Colonic mucosa (tissue), 4 donors: ENCODE measurements at regions not wholly inside any gene's neighbourhood (a gene's known extent, or its start where the extent isn't known, plus 50 kb on each side); places are given as distances from the start of the nearest gene placed in this dataset.
A peak's percentile ranks its signal among the peaks of the same experiment; 100 is the strongest.

ENCODE experiments used
- DNase-seq: peaks from one replicate; pipeline ENCODE4 v3.0.0-alpha.2; 2020
- H3K27ac ChIP-seq: fragments of 200-600 bp; one replicate; pipeline ENCODE4 v1.8.0; 2021
- H3K27me3 ChIP-seq: fragments of 200-600 bp; one replicate; pipeline ENCODE4 v1.8.0; 2021
- H3K36me3 ChIP-seq: fragments of 200-600 bp; one replicate; pipeline ENCODE4 v1.8.0; 2021
- H3K4me1 ChIP-seq: fragments of 200-600 bp; one replicate; pipeline ENCODE4 v1.8.0; 2021; ENCODE audit warnings: mild to moderate bottlenecking
- H3K4me3 ChIP-seq: fragments of 200-600 bp; one replicate; pipeline ENCODE4 v1.8.0; 2021
- H3K9ac ChIP-seq, 2 donors: one replicate each; pipeline ENCODE4 v1.7.0; 2013; ENCODE audit warnings: control low read depth in 2 of 2, low read depth in 2 of 2, low read length in 2 of 2
- H3K9me3 ChIP-seq: fragments of 200-600 bp; one replicate; pipeline ENCODE4 v1.8.0; 2021
- intact Hi-C: fragments of 100-400 bp; cut with DNase I; formaldehyde crosslinking; loops from one replicate; pipeline ENCODE4 v1.14.1; 2022
- TF ChIP-seq, protein P1 (sequence below): fragments of 200-600 bp; IDR thresholded peaks from one replicate; pipeline ENCODE4 v1.8.0; 2022; ENCODE audit warnings: antibody characterized with exemption, mild to moderate bottlenecking
- donor health status: healthy.
- donor health status: DM: no; HTN: no; CAD: no.
- donor health status: DM: no; HTN: no; CAD: no.

DNA sequence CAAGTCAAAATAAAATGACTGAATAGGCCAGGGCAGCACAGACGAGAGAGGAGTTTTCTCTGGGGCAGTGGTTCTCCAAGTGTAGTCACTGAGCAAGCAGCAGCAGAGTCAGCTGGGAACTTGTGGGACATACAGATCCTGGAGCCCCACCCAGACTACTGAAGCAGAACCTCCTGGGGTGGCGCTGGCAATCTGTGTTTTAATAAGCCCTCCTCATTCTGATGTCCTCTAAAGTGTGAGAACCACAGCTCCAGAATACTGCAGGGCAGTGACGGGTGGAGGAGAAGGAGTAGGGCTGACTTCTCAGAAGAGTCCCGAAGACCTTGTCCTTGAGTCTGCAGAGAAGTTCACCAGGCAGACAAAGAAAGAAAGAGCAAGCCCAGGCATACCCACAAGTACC, 251.3 kb upstream of the HES1 start:
- intact Hi-C loops: loop anchor here (10.0 kb wide), 1 partner anchor 250 kb away; the partner anchor contains the start of gene HES1
- Histone ChIP-seq H3K27ac (peak overlapping the region; percentile 25), H3K27me3 (no peaks in the 10 kb centered on the region), H3K9ac (peak overlapping the region in 1 of 2 donors; percentile 41), H3K9me3 (no peaks in the 10 kb centered on the region), H3K4me1 (peaks cover 3% of the 10 kb centered on the region), H3K36me3 (no peaks in the 10 kb centered on the region), H3K4me3 (no peak overlapping the region)
- peak; percentile 65 for DNase-seq
- TF ChIP-seq, protein P1, sequence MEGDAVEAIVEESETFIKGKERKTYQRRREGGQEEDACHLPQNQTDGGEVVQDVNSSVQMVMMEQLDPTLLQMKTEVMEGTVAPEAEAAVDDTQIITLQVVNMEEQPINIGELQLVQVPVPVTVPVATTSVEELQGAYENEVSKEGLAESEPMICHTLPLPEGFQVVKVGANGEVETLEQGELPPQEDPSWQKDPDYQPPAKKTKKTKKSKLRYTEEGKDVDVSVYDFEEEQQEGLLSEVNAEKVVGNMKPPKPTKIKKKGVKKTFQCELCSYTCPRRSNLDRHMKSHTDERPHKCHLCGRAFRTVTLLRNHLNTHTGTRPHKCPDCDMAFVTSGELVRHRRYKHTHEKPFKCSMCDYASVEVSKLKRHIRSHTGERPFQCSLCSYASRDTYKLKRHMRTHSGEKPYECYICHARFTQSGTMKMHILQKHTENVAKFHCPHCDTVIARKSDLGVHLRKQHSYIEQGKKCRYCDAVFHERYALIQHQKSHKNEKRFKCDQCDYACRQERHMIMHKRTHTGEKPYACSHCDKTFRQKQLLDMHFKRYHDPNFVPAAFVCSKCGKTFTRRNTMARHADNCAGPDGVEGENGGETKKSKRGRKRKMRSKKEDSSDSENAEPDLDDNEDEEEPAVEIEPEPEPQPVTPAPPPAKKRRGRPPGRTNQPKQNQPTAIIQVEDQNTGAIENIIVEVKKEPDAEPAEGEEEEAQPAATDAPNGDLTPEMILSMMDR: no peak

DNA sequence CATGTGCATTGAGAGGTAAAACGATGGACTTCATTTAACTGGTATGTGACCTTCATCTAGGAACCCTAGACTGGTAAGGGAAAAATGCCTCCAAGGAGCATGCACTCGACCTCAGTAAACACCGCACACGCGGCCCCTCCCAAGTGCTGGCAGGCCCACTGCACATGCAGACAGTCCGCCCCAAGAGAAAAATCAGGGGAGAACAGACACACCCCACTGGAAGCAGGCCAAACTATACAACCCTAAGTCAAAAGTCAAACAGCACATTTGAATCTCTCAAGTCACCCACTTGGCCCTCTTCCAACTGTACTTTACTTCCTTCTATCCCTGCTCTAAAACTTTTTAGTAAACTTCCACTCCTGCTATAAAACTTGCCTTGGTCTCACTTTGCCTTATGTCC, 250.1 kb upstream of the HES1 start:
- Histone ChIP-seq H3K4me3 (no peak overlapping the region), H3K9me3 (no peaks in the 10 kb centered on the region), H3K36me3 (no peaks in the 10 kb centered on the region), H3K4me1 (peaks cover 3% of the 10 kb centered on the region), H3K9ac (no peak overlapping the region), H3K27me3 (no peaks in the 10 kb centered on the region), H3K27ac (peak overlapping the region; percentile 42)
- TF ChIP-seq, protein P1: no peak
- DNase-seq: peak; percentile 96
- intact Hi-C loops: loop anchor here (10.0 kb wide), 1 partner anchor 249 kb away; the partner anchor contains the start of gene HES1

DNA sequence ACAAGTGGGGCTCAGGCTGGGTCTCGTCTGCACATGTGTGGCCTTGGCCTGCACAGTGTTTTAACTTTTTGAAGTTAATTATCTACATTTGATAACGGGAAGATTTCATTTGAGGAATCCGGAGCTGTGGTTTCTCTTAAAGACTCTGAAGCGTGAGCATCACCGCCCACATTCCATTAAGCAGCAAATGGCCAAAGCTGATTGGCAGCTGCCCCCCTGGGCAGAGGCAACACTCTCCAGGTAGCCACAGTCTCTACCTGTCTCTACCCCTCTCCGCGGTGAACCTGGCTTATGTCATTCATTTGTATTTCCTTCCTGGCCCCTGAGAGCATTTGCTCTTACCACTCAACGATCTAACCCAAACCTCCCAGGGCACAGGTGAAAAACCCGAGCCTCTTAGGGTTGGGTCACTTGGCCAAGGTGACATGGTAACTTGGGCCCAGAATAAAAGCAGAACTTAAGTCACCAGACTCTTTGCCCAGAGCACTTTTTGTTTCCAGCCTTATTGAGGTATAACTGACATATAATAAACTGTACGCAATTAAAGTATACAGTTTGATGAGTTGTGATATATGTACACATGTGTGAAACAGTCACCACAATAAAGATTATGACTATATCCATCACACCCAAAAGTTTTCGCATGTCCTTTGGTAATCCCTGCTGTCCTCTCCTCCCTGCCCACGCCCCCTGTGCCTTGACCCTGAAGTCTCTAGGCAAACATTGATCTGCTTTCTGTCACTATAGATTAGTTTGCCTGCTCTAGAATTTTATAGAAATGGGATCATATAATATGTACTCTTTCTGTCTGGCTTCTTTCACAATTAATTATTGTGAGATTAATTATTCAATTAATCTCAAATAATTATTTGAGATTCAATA, 245.7 kb upstream of the HES1 start:
- Histone ChIP-seq H3K36me3 (no peaks in the 10 kb centered on the region), H3K4me1 (no peaks in the 10 kb centered on the region), H3K9ac (no peak overlapping the region), H3K9me3 (no peaks in the 10 kb centered on the region), H3K27me3 (no peaks in the 10 kb centered on the region), H3K27ac (peak overlapping the region; percentile 51), H3K4me3 (no peak overlapping the region)
- intact Hi-C loops: no loop called here
- TF ChIP-seq, protein P1: no peak
- peak; percentile 65 for DNase-seq

DNA sequence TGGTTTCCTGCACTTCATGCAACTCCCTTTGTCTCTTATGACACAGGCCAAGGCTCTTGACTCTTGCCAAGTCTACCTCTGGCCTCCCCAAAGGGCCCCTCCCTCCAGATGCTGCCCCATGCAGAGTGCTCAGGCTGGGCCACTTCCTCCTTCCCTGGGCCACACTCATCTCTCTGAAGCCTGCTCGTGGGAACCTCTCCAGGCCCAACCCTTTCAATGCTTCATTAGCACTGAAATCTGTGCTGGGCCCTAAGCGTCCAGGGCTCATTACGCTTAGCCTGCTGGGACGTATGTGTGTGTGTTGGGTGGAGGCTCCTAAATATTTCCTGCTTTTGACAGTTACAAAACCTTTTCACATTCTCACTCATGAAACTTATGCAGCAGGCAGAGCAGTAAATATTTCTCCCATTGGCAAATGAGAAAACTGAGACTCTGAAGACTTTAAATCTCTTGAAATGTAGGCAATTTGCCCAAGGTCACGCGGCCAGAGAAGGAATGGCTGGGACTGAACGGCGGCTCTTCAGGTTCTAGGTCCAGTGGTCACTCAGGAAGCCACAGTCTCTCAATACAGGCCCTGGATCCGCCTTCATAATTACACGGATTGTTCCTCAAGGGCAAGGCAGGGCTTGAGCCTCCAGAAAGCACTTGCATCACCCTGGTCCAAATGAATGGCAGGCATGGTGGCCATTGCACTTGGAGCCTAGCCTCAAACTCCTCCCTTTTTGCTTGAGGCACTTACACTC, 241.7 kb upstream of the HES1 start:
- Histone ChIP-seq H3K9me3 (no peaks in the 10 kb centered on the region), H3K4me3 (no peak overlapping the region), H3K27ac (no peak overlapping the region), H3K36me3 (no peaks in the 10 kb centered on the region), H3K27me3 (no peaks in the 10 kb centered on the region), H3K9ac (no peak overlapping the region), H3K4me1 (no peaks in the 10 kb centered on the region)
- intact Hi-C loops: no loop called here
- TF ChIP-seq, protein P1: no peak
- peak; percentile 68 for DNase-seq

DNA sequence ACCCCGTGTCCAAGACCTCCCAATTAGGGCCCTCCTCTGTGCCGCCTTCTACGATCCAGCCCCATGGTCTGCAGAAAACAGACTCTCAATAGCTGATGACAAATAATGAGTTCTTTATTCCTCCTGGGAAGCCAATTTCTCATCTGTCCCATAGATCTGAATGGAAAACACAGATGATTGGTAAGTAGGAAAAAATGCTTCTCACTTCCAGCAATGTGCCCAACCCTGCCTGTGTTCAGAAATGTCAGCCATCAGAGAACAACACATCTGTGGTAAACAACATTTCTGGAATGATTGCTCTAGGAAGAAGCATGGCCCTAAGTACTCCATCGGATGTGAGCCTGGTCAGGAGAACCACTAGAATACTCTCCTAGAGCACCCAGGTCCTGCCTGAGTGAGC, 240.5 kb upstream of the HES1 start:
- Histone ChIP-seq H3K36me3 (no peaks in the 10 kb centered on the region), H3K4me3 (no peak overlapping the region), H3K9ac (no peak overlapping the region), H3K4me1 (no peaks in the 10 kb centered on the region), H3K9me3 (no peaks in the 10 kb centered on the region), H3K27ac (no peak overlapping the region), H3K27me3 (no peaks in the 10 kb centered on the region)
- intact Hi-C loops: no loop called here
- DNase-seq: no peak
- TF ChIP-seq, protein P1: no peak
